ENCODE measurements at regions not wholly inside any gene's neighbourhood (a gene's known extent, or its start where the extent isn't known, plus 50 kb on each side); places are given as distances from the start of the nearest gene placed in this dataset.

GRCh38 chr3:177992993-177993970 lies 543.0 kb upstream of the KCNMB2 start:
- no peak for TF ChIP-seq ATF3 (CRISPR knock-in tag; conservative IDR thresholded peaks at IDR 0.05)
- no peak for TF ChIP-seq ZNF138 (CRISPR knock-in tag; conservative IDR thresholded peaks at IDR 0.05)
- TF ChIP-seq JUN (CRISPR knock-in tag; IDR thresholded peaks at IDR 0.05) = no peak
- TF ChIP-seq CTCF (IDR thresholded peaks at IDR 0.05) = no peak
- TF ChIP-seq MAX (CRISPR knock-in tag; IDR thresholded peaks at IDR 0.05) = no peak
- TF ChIP-seq ZBTB43 (CRISPR knock-in tag; IDR thresholded peaks at IDR 0.05) = no peak
- no peak for TF ChIP-seq USF1 (CRISPR knock-in tag; IDR thresholded peaks at IDR 0.05)
- TF ChIP-seq TP53 (CRISPR knock-in tag; IDR thresholded peaks at IDR 0.05) = no peak
- no peak for TF ChIP-seq USF2 (CRISPR knock-in tag; IDR thresholded peaks at IDR 0.05)
- no peak for TF ChIP-seq KAT7 (CRISPR knock-in tag; IDR thresholded peaks at IDR 0.05; ENCODE audit: borderline replicate concordance)
- no peak for TF ChIP-seq HMGXB4 (CRISPR knock-in tag; IDR thresholded peaks at IDR 0.05)
